Neural progenitor cell (in vitro differentiated cells): ENCODE measurements at regions not wholly inside any gene's neighbourhood (a gene's known extent, or its start where the extent isn't known, plus 50 kb on each side); places are given as distances from the start of the nearest gene placed in this dataset.

Source experiments
- CTCF ChIP-seq: fragments of 200-600 bp; sonication (generic); IDR thresholded peaks from 2 replicates; pipeline ENCODE4 v1.5.1; 2017; ENCODE audit warnings: antibody characterized with exemption, mild to moderate bottlenecking
- EZH2phosphoT487 ChIP-seq: fragments of 200-600 bp; sonication (generic); IDR thresholded peaks from 2 replicates; pipeline ENCODE4 v1.6.1; 2017; ENCODE audit warnings: antibody characterized with exemption

GRCh38 chr6:164195942-164196281 is 781.4 kb downstream of the QKI start:
- TF ChIP-seq CTCF (no peak), EZH2phosphoT487 (no peak)
